ENCODE measurements at regions not wholly inside any gene's neighbourhood (a gene's known extent, or its start where the extent isn't known, plus 50 kb on each side); places are given as distances from the start of the nearest gene placed in this dataset.

DNA sequence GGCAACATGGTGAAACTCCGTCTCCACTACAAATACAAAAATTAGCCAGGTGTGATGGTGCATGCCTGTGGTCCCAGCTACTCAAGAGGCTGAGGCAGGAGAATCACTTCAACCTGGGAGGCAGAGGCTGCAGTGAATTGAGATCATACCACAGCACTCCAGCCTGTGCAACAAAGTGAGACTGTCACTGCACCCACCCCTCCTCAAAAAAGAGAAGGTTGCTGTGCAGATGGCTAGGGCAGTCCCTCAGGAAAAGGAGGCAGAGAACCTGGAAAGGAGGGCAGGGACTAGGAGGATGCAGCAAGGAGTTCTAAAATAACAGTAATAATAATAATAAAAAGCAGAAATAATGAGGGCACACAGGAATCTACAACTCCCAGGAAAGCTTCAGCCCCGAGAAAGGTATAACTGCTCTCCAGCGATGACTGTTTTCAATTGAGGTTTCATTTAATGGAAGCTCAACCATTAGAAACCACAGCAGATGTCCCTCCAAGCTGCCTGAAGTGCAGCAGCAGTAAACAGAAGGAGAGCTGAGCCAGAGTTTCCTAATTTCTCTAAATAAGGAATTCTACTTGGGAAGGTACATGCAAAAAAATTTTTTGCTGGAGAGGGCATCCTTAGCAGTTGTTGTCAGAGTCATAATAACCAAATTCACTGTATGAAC is 326.5 kb downstream of the GATA3 start:
- TF ChIP-seq, protein P1, sequence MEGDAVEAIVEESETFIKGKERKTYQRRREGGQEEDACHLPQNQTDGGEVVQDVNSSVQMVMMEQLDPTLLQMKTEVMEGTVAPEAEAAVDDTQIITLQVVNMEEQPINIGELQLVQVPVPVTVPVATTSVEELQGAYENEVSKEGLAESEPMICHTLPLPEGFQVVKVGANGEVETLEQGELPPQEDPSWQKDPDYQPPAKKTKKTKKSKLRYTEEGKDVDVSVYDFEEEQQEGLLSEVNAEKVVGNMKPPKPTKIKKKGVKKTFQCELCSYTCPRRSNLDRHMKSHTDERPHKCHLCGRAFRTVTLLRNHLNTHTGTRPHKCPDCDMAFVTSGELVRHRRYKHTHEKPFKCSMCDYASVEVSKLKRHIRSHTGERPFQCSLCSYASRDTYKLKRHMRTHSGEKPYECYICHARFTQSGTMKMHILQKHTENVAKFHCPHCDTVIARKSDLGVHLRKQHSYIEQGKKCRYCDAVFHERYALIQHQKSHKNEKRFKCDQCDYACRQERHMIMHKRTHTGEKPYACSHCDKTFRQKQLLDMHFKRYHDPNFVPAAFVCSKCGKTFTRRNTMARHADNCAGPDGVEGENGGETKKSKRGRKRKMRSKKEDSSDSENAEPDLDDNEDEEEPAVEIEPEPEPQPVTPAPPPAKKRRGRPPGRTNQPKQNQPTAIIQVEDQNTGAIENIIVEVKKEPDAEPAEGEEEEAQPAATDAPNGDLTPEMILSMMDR (conservative IDR thresholded peaks at IDR 0.05 in 1 of 2, IDR thresholded peaks at IDR 0.05 in 1 of 2; ENCODE audit: extremely low read depth in 1 of 2, insufficient read depth in 1 of 2, low read depth in 1 of 2, low read length in 2 of 2) = no peak
- no peak for TF ChIP-seq EZH2 (IDR thresholded peaks at IDR 0.05; ENCODE audit: borderline replicate concordance, low read length)

Measured in mammary epithelial cell (primary cell).